ENCODE measurements at regions not wholly inside any gene's neighbourhood (a gene's known extent, or its start where the extent isn't known, plus 50 kb on each side); places are given as distances from the start of the nearest gene placed in this dataset.

DNA sequence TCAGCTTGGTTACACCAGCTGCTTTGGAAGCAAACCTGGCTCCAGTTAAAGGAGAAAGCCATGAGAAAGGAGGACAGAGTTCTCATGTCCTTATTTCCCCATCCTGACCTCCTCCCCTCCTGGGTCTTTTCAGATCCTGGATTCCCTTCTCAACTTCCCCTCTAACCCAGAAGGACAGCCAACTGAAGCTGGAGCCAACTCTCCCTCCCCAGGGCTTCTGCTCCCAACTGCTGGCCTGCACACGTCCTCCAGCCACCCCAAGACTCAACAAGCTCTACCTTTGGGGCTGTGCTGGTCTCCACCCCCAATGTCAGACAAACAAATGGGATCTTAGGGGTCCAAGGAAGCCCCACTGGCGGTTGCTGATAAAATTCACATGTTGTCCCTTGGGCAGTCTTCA is 651.1 kb upstream of the TBX3 start:
- TF ChIP-seq, protein P1, sequence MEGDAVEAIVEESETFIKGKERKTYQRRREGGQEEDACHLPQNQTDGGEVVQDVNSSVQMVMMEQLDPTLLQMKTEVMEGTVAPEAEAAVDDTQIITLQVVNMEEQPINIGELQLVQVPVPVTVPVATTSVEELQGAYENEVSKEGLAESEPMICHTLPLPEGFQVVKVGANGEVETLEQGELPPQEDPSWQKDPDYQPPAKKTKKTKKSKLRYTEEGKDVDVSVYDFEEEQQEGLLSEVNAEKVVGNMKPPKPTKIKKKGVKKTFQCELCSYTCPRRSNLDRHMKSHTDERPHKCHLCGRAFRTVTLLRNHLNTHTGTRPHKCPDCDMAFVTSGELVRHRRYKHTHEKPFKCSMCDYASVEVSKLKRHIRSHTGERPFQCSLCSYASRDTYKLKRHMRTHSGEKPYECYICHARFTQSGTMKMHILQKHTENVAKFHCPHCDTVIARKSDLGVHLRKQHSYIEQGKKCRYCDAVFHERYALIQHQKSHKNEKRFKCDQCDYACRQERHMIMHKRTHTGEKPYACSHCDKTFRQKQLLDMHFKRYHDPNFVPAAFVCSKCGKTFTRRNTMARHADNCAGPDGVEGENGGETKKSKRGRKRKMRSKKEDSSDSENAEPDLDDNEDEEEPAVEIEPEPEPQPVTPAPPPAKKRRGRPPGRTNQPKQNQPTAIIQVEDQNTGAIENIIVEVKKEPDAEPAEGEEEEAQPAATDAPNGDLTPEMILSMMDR (IDR thresholded peaks at IDR 0.05) = no peak
- no peak for TF ChIP-seq POLR2A (IDR thresholded peaks at IDR 0.05)
- intact Hi-C loops (cut with DNase I) = no loop called here
- no peak for DNase-seq
- Histone ChIP-seq H3K27me3 (no peaks in the 10 kb centered on the region), H3K4me3 (no peak overlapping the region), H3K4me1 (no peaks in the 10 kb centered on the region), H3K36me3 (no peaks in the 10 kb centered on the region), H3K9me3 (no peaks in the 10 kb centered on the region), H3K27ac (no peak overlapping the region)
- no peak for ATAC-seq
- 57% methylated on average over 1 of the region's 2 CpGs for WGBS (ENCODE audit: insufficient coverage, low coverage, low lambda C conversion rate, missing lambda C conversion rate)

DNA sequence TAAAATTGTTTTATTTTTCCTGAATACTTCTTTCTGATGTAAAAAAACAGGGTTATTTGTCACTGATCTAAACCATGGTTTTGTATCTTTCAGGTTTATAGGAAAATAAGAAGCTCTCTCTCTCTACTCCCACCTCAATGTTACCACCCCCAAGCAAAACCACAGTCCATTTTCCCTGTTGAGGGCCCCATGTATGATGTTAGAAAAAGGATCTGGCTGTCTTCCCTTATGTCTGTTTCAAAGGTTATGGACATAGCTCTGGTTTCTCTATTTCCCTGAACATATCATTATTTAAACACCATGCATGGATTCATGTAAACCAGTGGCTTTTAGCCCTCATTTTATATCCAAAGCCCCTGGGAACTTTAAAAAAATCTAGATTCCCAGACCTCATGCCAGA is 649.0 kb upstream of the TBX3 start:
- ATAC-seq (no peak), DNase-seq (no peak)
- TF ChIP-seq, protein P1 (IDR thresholded peaks at IDR 0.05) = no peak
- no peak for TF ChIP-seq POLR2A (IDR thresholded peaks at IDR 0.05)
- H3K4me1 ChIP-seq = no peaks in the 10 kb centered on the region
- intact Hi-C loops (cut with DNase I) = no loop called here
- no peaks in the 10 kb centered on the region for H3K27me3 ChIP-seq
- H3K36me3 ChIP-seq = no peaks in the 10 kb centered on the region
- H3K4me3 ChIP-seq = no peak overlapping the region
- no peaks in the 10 kb centered on the region for H3K9me3 ChIP-seq
- no peak overlapping the region for H3K27ac ChIP-seq

- no peaks in the 10 kb centered on the region for H3K27me3 ChIP-seq
- TF ChIP-seq, protein P1 (IDR thresholded peaks at IDR 0.05) = no peak
- TF ChIP-seq POLR2A (IDR thresholded peaks at IDR 0.05) = no peak
- H3K9me3 ChIP-seq = no peaks in the 10 kb centered on the region
- H3K27ac ChIP-seq = no peak overlapping the region
- H3K36me3 ChIP-seq = no peaks in the 10 kb centered on the region
- intact Hi-C loops (cut with DNase I) = no loop called here
- ATAC-seq (peak; percentile 85 to 96 (median 94)), DNase-seq (peak in 2 of 3 donors; percentile 52 to 59)
- H3K4me3 ChIP-seq = no peak overlapping the region
- peaks cover 0 to 15% (median 0%) of the 10 kb centered on the region in 4 donors for H3K4me1 ChIP-seq
- WGBS (ENCODE audit: insufficient coverage, low coverage, low lambda C conversion rate, missing lambda C conversion rate) = 19% methylated on average over 3 of the region's 3 CpGs
These were observed 641.9 kb upstream of the TBX3 start for GRCh38 chr12:115325858-115326257.

DNA sequence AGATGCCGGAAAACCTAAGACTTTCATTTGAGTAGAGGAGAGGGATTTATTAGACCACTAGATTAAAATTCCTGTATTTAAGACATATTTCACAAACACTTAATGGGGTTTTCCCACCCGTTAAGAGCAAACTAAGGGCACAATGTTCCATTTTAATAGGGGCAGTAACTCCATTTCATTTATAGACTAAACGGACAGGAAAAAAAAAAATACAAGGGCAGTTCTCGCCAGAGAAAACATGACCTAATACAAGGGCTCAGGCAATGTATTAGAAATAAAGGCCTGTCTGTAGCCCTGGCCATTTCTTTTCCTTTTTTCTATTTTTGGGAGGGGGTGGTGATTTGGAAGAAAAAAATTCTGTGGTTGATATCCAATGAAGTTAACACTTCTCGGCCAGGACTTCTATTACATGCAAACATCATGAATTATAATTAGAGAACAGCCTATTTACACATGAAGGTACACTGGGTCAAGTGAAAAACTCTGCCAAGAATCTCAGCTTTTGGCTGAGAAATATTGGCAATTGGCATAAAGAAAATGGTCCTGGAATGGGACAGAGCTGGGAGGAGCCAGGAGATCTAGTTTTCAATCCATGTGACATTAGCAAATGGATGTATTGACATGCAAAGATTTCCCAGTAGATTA is 641.1 kb upstream of the TBX3 start:
- no peaks in the 10 kb centered on the region for H3K27me3 ChIP-seq
- no peaks in the 10 kb centered on the region for H3K36me3 ChIP-seq
- ATAC-seq (peak; percentile 70 to 85 (median 80)), DNase-seq (no peak)
- WGBS (ENCODE audit: insufficient coverage, low coverage, low lambda C conversion rate, missing lambda C conversion rate) = 31% methylated on average over 5 of the region's 5 CpGs
- no peak overlapping the region for H3K27ac ChIP-seq
- peaks cover 0 to 15% (median 0%) of the 10 kb centered on the region in 4 donors for H3K4me1 ChIP-seq
- H3K4me3 ChIP-seq = no peak overlapping the region
- H3K9me3 ChIP-seq = no peaks in the 10 kb centered on the region
- TF ChIP-seq, protein P1 (IDR thresholded peaks at IDR 0.05) = no peak
- no peak for TF ChIP-seq POLR2A (IDR thresholded peaks at IDR 0.05)
- intact Hi-C loops (cut with DNase I) = no loop called here
